GM18907 (cell line): ENCODE measurements at regions not wholly inside any gene's neighbourhood (a gene's known extent, or its start where the extent isn't known, plus 50 kb on each side); places are given as distances from the start of the nearest gene placed in this dataset.

Source experiments
- ATAC-seq: cut with Tn5 transposase; IDR thresholded peaks from one replicate; pipeline ENCODE4 v1.9.1; 2021; ENCODE audit warnings: mild to moderate bottlenecking, moderate library complexity; ENCODE audit not compliant: unreplicated experiment

GRCh38 chr1:79791488-79792218 is 785.1 kb upstream of the ADGRL4 start:
- ATAC-seq: no peak

- ATAC-seq: no peak
Observed at GRCh38 chr1:79790950-79791349, 784.4 kb upstream of the ADGRL4 start.

GRCh38 chr1:79787631-79788030 is 781.1 kb upstream of the ADGRL4 start:
- no peak for ATAC-seq

- no peak for ATAC-seq
Observed at GRCh38 chr1:79785964-79786363, 779.4 kb upstream of the ADGRL4 start.

- no peak for ATAC-seq
Observed at GRCh38 chr1:79785561-79785960, 779.0 kb upstream of the ADGRL4 start.

GRCh38 chr1:79781261-79781660 is 774.7 kb upstream of the ADGRL4 start:
- ATAC-seq: no peak

GRCh38 chr1:79777481-79778219 is 771.1 kb upstream of the ADGRL4 start:
- ATAC-seq: peak; percentile 100

- no peak for ATAC-seq
Observed at GRCh38 chr1:79775402-79775801, 768.9 kb upstream of the ADGRL4 start.

- ATAC-seq: no peak
Observed at GRCh38 chr1:79773385-79773784, 766.9 kb upstream of the ADGRL4 start.

- no peak for ATAC-seq
Observed at GRCh38 chr1:79762461-79762860, 755.9 kb upstream of the ADGRL4 start.

GRCh38 chr1:79760531-79760930 is 754.0 kb upstream of the ADGRL4 start:
- ATAC-seq: no peak

- ATAC-seq: no peak
Observed at GRCh38 chr1:79749607-79750006, 743.1 kb upstream of the ADGRL4 start.

GRCh38 chr1:79745929-79746328 is 739.4 kb upstream of the ADGRL4 start:
- no peak for ATAC-seq

GRCh38 chr1:79744746-79745145 is 738.2 kb upstream of the ADGRL4 start:
- no peak for ATAC-seq

- peak; percentile 94 for ATAC-seq
Observed at GRCh38 chr1:79741720-79742421, 735.3 kb upstream of the ADGRL4 start.

- ATAC-seq: no peak
Observed at GRCh38 chr1:79738101-79738500, 731.6 kb upstream of the ADGRL4 start.

- ATAC-seq: no peak
Observed at GRCh38 chr1:79737193-79737592, 730.7 kb upstream of the ADGRL4 start.

GRCh38 chr1:79732950-79733349 is 726.4 kb upstream of the ADGRL4 start:
- no peak for ATAC-seq

GRCh38 chr1:79726911-79727310 is 720.4 kb upstream of the ADGRL4 start:
- ATAC-seq: no peak

- no peak for ATAC-seq
Observed at GRCh38 chr1:79726321-79726720, 719.8 kb upstream of the ADGRL4 start.

GRCh38 chr1:79716447-79716846 is 709.9 kb upstream of the ADGRL4 start:
- no peak for ATAC-seq

- no peak for ATAC-seq
Observed at GRCh38 chr1:79714664-79715063, 708.1 kb upstream of the ADGRL4 start.
